ENCODE measurements at regions not wholly inside any gene's neighbourhood (a gene's known extent, or its start where the extent isn't known, plus 50 kb on each side); places are given as distances from the start of the nearest gene placed in this dataset.

- no peak for DNase-seq (ENCODE audit: low spot score)
Measured at GRCh38 chr3:194265996-194266964, 84.8 kb downstream of the CPN2 start.

- DNase-seq (ENCODE audit: low spot score): no peak
Measured at GRCh38 chr3:194267744-194268653, 83.1 kb downstream of the CPN2 start.

DNA sequence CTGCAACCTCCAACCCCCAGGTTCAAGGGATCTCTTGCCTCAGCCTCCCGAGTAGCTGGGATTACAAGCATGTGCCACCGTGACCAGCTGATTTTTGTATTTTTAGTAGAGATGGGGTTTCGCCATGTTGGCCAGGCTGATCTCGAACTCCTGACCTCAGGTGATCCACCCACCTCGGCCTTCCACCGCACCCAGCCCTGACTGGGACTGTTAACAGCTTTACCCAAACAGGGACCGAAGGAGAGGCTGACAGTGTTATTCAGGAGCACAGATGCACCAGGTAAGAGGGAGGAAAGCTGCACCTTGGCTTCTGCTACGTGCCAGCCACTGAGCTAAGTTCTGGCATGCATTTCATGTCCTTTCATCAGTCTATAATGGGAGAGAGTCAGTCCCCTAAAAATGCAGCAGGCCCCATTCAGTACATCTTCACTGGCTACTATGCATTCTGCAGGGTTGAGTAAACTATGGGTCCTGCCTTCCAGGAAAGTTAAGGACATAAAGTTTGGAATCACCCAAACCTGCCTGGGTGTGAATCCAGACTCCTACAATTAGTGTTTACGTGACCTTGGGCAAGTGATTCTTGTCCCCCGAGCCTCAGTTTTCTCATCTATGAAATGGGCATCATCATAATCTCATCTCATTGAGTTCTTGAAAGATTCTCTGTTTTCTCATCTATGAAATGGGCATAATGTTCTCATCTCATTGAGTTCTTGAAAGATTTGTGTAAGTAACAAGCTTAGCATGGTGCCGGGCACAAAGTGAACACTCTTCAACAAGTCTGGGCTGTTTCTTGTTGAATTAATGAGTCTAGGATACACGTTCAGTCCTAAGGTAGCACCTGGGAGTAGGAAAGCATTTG lies 82.2 kb downstream of the CPN2 start:
- DNase-seq (ENCODE audit: low spot score): no peak

GRCh38 chr3:194269610-194270145 lies 81.5 kb downstream of the CPN2 start:
- peak; percentile 80 for DNase-seq (ENCODE audit: low spot score)

DNA sequence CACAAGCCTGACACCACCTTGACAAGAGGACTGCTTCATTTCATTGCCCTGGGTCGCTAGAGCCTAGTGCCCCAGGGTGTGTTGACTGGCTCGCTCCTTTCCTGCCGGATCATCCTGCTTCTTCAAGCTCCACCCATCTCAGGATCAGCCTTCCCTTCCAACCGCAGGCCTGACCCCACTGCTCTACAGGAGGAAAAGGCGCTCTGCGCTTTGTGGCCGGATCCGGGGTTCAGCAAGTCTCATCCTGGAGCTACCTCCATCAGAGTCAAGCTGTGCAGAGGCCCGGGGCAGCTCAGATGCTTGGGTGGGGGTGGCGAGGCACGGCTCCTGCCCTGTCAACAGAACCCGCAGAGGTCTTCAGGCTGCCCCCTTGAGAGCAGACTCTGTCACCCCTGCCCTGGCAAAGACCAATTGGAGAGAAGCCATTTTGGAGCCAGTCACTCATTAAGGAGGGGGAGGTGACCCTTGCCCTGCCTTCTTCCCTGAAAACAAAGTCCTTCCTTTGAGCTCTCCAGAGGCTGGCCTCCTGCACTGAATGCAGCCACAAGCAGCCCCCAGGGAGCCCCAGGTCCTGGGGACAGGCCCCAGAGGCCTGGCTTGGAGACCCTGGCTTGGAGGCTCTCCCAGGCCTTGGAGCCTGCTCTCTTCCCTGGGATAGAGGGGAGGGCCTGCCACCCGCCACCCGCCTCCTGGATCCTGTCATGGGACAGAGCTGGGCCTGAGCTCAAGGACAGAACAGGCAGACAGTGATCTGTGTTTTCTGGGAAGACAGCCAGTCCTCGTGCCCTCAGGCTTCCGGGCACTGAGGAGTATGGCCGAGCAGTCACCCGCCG lies 80.3 kb downstream of the CPN2 start:
- peak; percentile 57 for DNase-seq (ENCODE audit: low spot score)

DNA sequence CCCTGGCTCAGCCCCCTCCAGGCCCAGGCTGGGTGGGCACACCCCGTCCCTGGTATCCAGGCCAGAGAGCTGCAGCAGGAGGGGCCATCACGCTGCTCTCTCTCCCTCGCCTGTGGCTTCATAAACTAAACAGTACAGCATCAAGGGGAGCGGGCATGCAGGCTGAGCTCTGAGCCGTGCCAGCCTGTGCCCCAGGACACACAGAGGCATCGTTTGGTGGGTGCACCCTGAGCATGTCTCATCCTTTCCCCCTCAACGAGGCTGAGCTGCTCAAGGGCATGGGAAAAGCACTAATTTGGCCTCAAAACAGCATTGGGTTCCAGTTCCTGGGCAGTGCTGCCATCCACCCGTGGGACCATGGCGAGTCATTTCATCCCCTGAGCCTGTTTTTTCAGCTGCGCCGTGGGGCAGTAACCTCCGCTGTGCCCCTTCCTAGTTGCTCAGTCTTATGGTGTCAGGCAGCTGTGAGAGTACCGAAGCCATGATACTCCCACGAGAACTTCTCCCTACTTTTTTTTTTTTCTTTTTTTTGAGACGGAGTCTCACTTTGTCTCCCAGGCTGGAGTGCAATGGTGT lies 79.6 kb downstream of the CPN2 start:
- no peak for DNase-seq (ENCODE audit: low spot score)

- DNase-seq (ENCODE audit: low spot score): no peak
Measured at GRCh38 chr3:194272221-194272620, 78.9 kb downstream of the CPN2 start.

DNA sequence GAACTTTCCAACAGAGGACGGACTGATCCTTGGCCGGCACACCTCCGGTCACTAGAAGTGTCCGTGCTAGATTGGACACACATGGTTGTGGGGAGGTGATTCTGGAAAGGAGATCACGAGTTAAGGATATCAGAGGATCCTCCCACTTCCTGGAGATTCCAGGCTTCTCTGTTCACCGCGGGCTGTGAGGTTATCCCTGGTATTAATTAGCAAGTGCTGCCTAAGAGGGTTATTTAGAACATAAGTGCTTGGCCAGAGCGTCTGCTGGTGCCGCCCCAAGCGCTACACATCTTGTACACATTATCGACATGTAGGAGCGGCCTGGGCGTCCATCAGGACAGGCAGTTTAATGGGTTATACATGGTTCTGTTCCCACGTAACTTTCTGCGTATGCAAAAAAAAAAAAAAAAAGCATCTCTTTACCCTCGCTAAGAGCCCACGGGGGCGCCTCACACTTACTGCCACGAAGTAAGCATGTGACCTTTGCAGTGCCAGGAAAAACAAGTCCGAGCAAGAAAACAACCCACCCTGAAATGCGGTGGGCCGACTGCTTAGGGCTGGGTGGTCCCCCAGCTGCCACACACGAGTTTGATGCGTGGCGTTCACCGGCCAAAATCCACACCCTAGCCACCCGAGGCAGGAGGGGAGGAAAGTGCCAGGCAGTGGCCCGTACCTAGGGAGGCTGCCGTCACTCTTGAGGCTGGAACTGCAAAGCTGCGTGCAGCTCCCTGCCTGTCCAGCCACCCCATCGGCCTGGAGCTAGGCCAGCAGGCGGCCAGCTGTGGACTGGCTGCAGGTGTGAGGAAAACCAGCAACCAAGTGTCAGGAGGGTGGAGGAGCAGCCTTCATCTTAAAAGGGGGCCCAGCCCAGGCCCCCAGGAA lies 78.0 kb downstream of the CPN2 start:
- no peak for DNase-seq (ENCODE audit: low spot score)

DNA sequence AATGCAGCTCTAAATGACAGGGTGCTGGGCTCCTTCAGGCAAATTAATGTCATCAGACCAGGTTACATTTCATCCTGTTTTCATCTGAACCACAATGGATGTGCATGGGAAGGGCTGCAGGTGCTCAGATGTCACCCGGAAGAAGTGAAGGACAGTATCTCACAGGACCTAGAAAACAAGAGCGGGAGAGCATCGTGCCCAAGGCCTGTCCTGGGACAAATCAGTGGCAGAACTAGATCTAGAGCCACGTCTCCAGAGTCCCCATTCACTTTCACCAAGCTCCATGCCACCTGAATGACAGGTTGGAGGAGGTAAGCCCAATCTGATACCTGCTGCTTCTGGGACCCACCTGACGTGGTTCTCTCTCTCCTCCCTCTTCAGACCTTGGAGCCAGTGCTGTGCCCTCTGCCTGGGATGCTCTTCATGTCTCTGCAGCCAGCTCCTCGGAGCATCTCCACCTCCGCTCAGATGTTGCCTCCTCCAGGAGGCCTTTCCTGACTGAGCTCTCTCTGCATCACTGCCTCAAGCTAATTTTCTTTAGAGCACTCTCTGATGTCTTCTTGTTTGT lies 77.3 kb downstream of the CPN2 start:
- DNase-seq (ENCODE audit: low spot score): no peak

GRCh38 chr3:194274424-194275085 lies 76.6 kb downstream of the CPN2 start:
- no peak for DNase-seq (ENCODE audit: low spot score)

DNA sequence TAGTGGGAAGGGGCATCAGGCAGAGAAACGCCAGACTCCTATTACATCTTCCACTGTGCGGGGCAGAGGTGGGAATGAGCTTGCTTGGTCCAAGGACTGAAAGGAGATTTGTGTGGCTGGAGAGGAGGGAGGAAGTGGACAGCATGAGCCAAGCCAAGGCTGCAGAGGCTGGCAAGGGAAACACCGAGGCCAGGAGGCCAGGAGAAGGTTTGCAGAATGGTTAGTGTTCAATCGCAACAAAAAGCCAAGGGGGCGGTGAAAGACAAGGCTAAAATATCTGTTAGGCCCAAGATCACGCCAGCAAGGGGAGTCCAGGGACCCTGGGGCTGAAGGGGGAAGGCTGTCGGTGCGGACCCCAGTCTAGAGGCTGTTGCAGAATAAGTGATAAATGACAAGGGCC lies 75.8 kb downstream of the CPN2 start:
- DNase-seq (ENCODE audit: low spot score): no peak

DNA sequence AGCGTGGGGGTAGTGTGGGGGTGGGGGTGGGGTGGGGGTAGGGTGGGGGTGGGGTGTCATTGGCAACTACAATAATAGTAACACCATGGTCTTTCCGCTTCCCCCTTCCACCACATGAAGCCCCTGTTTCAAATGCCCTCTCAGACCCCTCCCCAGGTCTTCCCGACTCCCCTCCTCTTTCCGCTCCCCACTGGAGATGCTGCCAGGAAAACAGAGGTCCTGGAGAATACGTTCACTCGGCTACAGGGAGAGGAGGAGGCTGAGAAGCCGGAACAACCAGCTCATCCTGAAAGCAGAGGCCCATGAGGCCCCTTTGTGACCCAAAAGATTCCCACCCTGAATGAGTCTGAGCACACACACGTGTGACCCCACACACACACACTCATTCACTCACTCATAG lies 75.4 kb downstream of the CPN2 start:
- DNase-seq (ENCODE audit: low spot score): no peak

DNA sequence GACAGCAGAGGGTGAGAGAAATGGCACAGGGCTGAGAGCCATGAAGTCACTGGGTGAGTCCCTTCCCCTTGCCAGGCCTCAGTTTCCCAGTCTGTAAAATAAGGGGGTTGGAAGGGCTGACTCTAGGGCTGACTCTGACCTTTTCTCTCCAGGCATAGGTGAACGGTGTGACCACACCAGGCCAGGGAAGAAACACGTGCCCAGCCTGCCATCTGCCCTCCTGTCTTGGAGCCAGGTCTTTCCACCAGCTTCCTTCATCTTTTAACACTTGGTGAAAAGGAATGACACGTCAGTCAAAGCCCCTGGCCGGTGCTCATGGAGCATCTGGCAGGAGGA lies 74.4 kb downstream of the CPN2 start:
- DNase-seq (ENCODE audit: low spot score): no peak

- DNase-seq (ENCODE audit: low spot score): peak; percentile 64
Measured at GRCh38 chr3:194277104-194277785, 73.9 kb downstream of the CPN2 start.

- peak; percentile 66 for DNase-seq (ENCODE audit: low spot score)
Measured at GRCh38 chr3:194277786-194278130, 73.4 kb downstream of the CPN2 start.

DNA sequence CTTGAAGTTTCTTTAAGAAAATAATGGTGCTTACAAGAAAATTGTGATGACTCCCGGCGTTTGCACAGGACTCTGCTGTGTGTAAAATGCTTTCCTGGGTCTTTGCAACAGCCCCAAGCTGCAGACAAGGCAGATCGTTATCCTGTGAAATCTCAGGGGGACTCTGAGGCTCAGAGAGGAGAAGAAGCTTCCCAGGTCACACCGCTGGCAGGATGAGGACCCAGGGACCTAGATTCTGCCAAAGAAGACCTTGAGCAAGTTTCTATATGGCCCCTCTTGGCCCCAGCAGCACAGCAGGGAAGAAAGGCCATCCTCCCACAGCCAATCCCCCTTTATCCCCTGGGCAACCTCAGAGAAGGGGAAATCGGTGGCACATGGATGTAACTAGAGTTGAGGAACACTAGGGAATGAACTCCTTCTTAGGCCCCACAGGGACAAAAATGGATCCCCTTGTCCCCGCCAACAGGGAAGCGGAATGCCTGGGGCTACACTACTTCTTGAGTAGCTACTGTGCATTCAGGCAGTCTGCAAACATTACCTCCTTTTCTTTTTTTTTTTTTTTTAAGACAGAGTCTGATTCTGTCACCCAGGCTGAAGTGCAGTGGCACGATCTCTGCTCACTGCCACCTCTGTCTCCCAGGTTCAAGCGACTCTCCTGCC lies 72.8 kb downstream of the CPN2 start:
- no peak for DNase-seq (ENCODE audit: low spot score)

- DNase-seq (ENCODE audit: low spot score): no peak
Measured at GRCh38 chr3:194279101-194279500, 72.0 kb downstream of the CPN2 start.
